ENCODE measurements at regions not wholly inside any gene's neighbourhood (a gene's known extent, or its start where the extent isn't known, plus 50 kb on each side); places are given as distances from the start of the nearest gene placed in this dataset.

DNA sequence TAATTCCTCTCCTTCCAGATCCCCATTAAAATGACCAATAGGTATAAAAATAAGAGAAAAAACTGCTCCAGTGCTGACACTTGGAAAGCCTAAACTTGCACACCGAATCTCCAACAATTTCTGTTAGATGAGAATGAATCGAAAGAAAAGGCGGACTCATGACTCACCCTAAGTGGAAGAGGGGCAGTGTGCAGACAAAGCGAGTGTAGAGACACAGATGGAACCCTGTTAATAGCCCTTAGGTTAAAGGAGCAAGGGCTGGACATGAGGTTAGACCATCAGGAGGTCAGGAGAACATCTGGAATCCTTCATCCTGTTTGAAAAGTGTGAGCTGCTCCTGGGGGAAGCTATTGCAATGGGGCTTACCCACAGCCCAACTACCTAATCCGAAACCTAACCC, 103.4 kb upstream of the GLI3 start:
- no peaks in the 10 kb centered on the region for H3K27me3 ChIP-seq (ENCODE audit: insufficient read depth, low read length)
- H3K79me1 ChIP-seq (ENCODE audit: insufficient read depth, low read depth, low read length, poor library complexity, severe bottlenecking) = no peaks in the 10 kb centered on the region
- H3K23ac ChIP-seq (ENCODE audit: insufficient read length, low read depth, low read length) = no peak overlapping the region
- no peak overlapping the region for H2BK5ac ChIP-seq (ENCODE audit: insufficient read length, low read length)
- H2BK120ac ChIP-seq (ENCODE audit: low read depth, low read length, poor library complexity, severe bottlenecking) = no peak overlapping the region
- H4K8ac ChIP-seq (replicated peaks; ENCODE audit: insufficient read length, low read depth, low read length) = no peak overlapping the region
- no peak overlapping the region for H2BK20ac ChIP-seq (ENCODE audit: low read depth, low read length, poor library complexity, severe bottlenecking)
- H3K4me1 ChIP-seq (ENCODE audit: insufficient read depth, low read length) = peaks cover 4% of the 10 kb centered on the region; the same call in 1 of the 2 replicates
- H3K4me3 Mint-ChIP-seq = no peak overlapping the region
- H2AK5ac ChIP-seq (ENCODE audit: insufficient read length, low read length) = no peak overlapping the region
- no peak overlapping the region for H3K56ac ChIP-seq (ENCODE audit: insufficient read length, low read depth, low read length)
- H3K4ac ChIP-seq (ENCODE audit: low read depth, low read length) = no peak overlapping the region
- H2AFZ ChIP-seq (ENCODE audit: low read length) = no peak overlapping the region
- H3K4me1 Mint-ChIP-seq = peaks cover 27 to 35% of the 10 kb centered on the region in 2 experiments
- no peak overlapping the region for H3K9ac ChIP-seq (ENCODE audit: extremely low read depth, insufficient read length, low read length)
- DNase-seq = no peak
- no peak overlapping the region for H3K14ac ChIP-seq (ENCODE audit: insufficient read depth, low read length)
- H2BK12ac ChIP-seq (ENCODE audit: insufficient read length, low read depth, low read length) = no peak overlapping the region
- WGBS (ENCODE audit: extremely low coverage, insufficient read length, low lambda C conversion rate) = no CpG with 5 or more reads among the region's 5 CpGs
- no peak overlapping the region for H3K18ac ChIP-seq (ENCODE audit: insufficient read length, low read depth, low read length)
- no peaks in the 10 kb centered on the region for H3K36me3 Mint-ChIP-seq (ENCODE audit: insufficient read depth in 1 of 3, low read depth in 3 of 3)
- H4K5ac ChIP-seq (ENCODE audit: insufficient read length, low read depth, low read length) = no peak overlapping the region
- no peak overlapping the region for H2BK15ac ChIP-seq (ENCODE audit: low read depth, low read length)
- H3K27ac Mint-ChIP-seq = no peak overlapping the region; a peak in 1 of 7 replicates
- H3K4me2 ChIP-seq (ENCODE audit: insufficient read depth, insufficient read length, low read length) = no peak overlapping the region
- H3K9me3 ChIP-seq (ENCODE audit: control insufficient read depth, low read depth, low read length) = no peaks in the 10 kb centered on the region
- H3K27ac ChIP-seq (ENCODE audit: insufficient read length, low read depth, low read length) = no peak overlapping the region
- no peaks in the 10 kb centered on the region for H3K23me2 ChIP-seq (ENCODE audit: insufficient read length, low read depth, low read length, poor library complexity, severe bottlenecking)
- H4K91ac ChIP-seq (ENCODE audit: insufficient read length, low read depth, low read length) = no peak overlapping the region
- H3K9me3 Mint-ChIP-seq = no peaks in the 10 kb centered on the region
- no peaks in the 10 kb centered on the region for H3K27me3 Mint-ChIP-seq (ENCODE audit: low read depth)
- TF ChIP-seq, protein P1, sequence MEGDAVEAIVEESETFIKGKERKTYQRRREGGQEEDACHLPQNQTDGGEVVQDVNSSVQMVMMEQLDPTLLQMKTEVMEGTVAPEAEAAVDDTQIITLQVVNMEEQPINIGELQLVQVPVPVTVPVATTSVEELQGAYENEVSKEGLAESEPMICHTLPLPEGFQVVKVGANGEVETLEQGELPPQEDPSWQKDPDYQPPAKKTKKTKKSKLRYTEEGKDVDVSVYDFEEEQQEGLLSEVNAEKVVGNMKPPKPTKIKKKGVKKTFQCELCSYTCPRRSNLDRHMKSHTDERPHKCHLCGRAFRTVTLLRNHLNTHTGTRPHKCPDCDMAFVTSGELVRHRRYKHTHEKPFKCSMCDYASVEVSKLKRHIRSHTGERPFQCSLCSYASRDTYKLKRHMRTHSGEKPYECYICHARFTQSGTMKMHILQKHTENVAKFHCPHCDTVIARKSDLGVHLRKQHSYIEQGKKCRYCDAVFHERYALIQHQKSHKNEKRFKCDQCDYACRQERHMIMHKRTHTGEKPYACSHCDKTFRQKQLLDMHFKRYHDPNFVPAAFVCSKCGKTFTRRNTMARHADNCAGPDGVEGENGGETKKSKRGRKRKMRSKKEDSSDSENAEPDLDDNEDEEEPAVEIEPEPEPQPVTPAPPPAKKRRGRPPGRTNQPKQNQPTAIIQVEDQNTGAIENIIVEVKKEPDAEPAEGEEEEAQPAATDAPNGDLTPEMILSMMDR (conservative IDR thresholded peaks at IDR 0.05) = no peak
- H3K79me2 ChIP-seq (ENCODE audit: insufficient read depth, low read length) = no peaks in the 10 kb centered on the region
- H3T11ph ChIP-seq (ENCODE audit: low read length) = no peak overlapping the region
- H4K20me1 ChIP-seq (ENCODE audit: control insufficient read depth, insufficient read depth, insufficient read length) = no peaks in the 10 kb centered on the region
